ENCODE measurements at regions not wholly inside any gene's neighbourhood (a gene's known extent, or its start where the extent isn't known, plus 50 kb on each side); places are given as distances from the start of the nearest gene placed in this dataset.

DNA sequence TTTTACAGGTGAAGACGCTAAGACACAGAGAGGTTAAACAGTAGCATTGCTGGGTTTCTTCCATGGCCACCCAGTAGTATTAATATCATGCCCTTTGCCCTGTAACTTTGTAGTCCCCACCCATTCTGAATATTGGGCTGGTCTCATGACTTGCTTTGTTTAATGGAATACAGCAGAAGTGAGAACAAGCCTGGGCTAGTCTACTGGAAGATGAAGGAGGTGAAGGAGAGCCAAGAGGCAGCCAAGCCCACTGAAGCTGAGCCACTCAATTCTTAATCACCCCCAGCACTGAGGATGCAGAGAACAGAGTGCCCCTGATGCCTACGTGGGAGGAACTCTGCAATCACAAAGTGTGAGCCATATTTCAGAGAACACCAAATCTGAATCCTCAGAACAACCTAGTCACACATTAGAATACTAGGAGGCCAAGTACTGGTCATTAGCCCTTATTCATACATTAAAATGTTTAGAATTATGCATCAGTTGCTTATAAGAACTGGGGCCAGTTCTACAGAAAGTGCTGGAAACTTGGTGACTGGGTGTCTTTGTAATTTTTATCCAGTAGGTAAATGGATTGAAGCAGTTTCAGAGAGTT is 202.5 kb upstream of the ADRA1D start:
- POLR2A ChIA-PET: no interaction called here
- H4K20me1 ChIP-seq (ENCODE audit: insufficient read depth): no peaks in the 10 kb centered on the region
- peak overlapping the region; percentile 13 for H2AFZ ChIP-seq (ENCODE audit: low read depth, low read length, poor library complexity, severe bottlenecking)
- DNase-seq (ENCODE audit: low read depth, low spot score) (no peak), ATAC-seq (no peak)
- intact Hi-C loops (cut with micrococcal nuclease): no loop called here
- no peak overlapping the region for H3K4me3 ChIP-seq (replicated peaks in 1 of 2; ENCODE audit: low read depth in 1 of 2, low read length in 2 of 2)
- CTCF ChIA-PET: no interaction called here
- H3K27me3 ChIP-seq (ENCODE audit: insufficient read depth, low read length): no peaks in the 10 kb centered on the region
- RAD21 ChIA-PET (ENCODE audit: low non-redundant PET in 1 of 2, low total read pairs in 2 of 2, uncharacterized antibody in 2 of 2, unreplicated experiment in 2 of 2): interaction anchor here in 1 of 2 experiments (0.6 kb wide), 1 partner anchor 232 kb away, joined by 3 read pairs; no protein-coding TSS in a partner anchor
- H3K4me1 ChIP-seq (ENCODE audit: control insufficient read depth in 1 of 2, insufficient read depth in 2 of 2, low read length in 2 of 2): peaks cover 11 to 36% of the 10 kb centered on the region in 2 experiments; a peak in 3 of 4 replicates
- H3K4me2 ChIP-seq (ENCODE audit: low read length): no peak overlapping the region
- H3K79me2 ChIP-seq (ENCODE audit: insufficient read depth, low read length): no peaks in the 10 kb centered on the region
- H3K27ac ChIP-seq (ENCODE audit: low read depth, low read length): no peak overlapping the region
- no peaks in the 10 kb centered on the region for H3K36me3 ChIP-seq (ENCODE audit: control insufficient read depth in 1 of 2, insufficient read depth in 2 of 2, low read length in 2 of 2)
- no peak for TF ChIP-seq ZNF274 (IDR thresholded peaks at IDR 0.05; ENCODE audit: low read depth, low read length)
- BruUV-seq (replicated peaks): no TSS peak
- no peak overlapping the region for H3K9ac ChIP-seq (ENCODE audit: low read length)
- H3K9me2 ChIP-seq (ENCODE audit: insufficient read depth): no peaks in the 10 kb centered on the region
- no peaks in the 10 kb centered on the region for H3K9me3 ChIP-seq (ENCODE audit: control insufficient read depth in 1 of 2, insufficient read depth in 1 of 2, low read depth in 1 of 2, low read length in 2 of 2)

- Histone ChIP-seq H3K4me3 (replicated peaks in 1 of 2; ENCODE audit: low read depth in 1 of 2, low read length in 2 of 2) (no peak overlapping the region), H4K20me1 (ENCODE audit: insufficient read depth) (no peaks in the 10 kb centered on the region), H3K36me3 (ENCODE audit: control insufficient read depth in 1 of 2, insufficient read depth in 2 of 2, low read length in 2 of 2) (no peaks in the 10 kb centered on the region), H3K4me1 (ENCODE audit: control insufficient read depth in 1 of 2, insufficient read depth in 2 of 2, low read length in 2 of 2) (peaks cover 4 to 24% of the 10 kb centered on the region in 2 experiments; a peak in 3 of 4 replicates), H3K9ac (ENCODE audit: low read length) (no peak overlapping the region), H3K4me2 (ENCODE audit: low read length) (no peak overlapping the region), H3K27me3 (ENCODE audit: insufficient read depth, low read length) (no peaks in the 10 kb centered on the region), H3K27ac (ENCODE audit: low read depth, low read length) (no peak overlapping the region), H2AFZ (ENCODE audit: low read depth, low read length, poor library complexity, severe bottlenecking) (peak overlapping the region; percentile 19), H3K9me2 (ENCODE audit: insufficient read depth) (no peaks in the 10 kb centered on the region), H3K9me3 (ENCODE audit: control insufficient read depth in 1 of 2, insufficient read depth in 1 of 2, low read depth in 1 of 2, low read length in 2 of 2) (no peaks in the 10 kb centered on the region), H3K79me2 (ENCODE audit: insufficient read depth, low read length) (no peaks in the 10 kb centered on the region)
- ATAC-seq: peak; percentile 95
- BruUV-seq (replicated peaks): no TSS peak
- intact Hi-C loops (cut with micrococcal nuclease): no loop called here
- ChIA-PET RAD21 (ENCODE audit: low non-redundant PET in 1 of 2, low total read pairs in 2 of 2, uncharacterized antibody in 2 of 2, unreplicated experiment in 2 of 2) (no interaction called here), CTCF (interaction anchor here (0.6 to 1.1 kb wide), 3 partner anchors 15 to 92 kb away, joined by 3 read pairs; no protein-coding TSS in a partner anchor), POLR2A (no interaction called here)
- TF ChIP-seq SRF (IDR thresholded peaks at IDR 0.05; ENCODE audit: low read depth) (0 out of 2 replicates have a peak, but pooled peaks have one; percentile 16), ATF3 (IDR thresholded peaks at IDR 0.05) (no peak), CTCF (IDR thresholded peaks at IDR 0.05 in 2 of 3, conservative IDR thresholded peaks at IDR 0.05 in 1 of 3; ENCODE audit: borderline replicate concordance in 1 of 3, insufficient read depth in 1 of 3, low read depth in 2 of 3, low read length in 2 of 3) (peak in 2 of 3 experiments; percentile 47 to 52; a peak in 4 of 6 replicates)
- DNase-seq (ENCODE audit: low read depth, low spot score): peak; percentile 13
Observed at GRCh38 chr20:4449957-4450715, 201.0 kb upstream of the ADRA1D start.
